ENCODE measurements at regions not wholly inside any gene's neighbourhood (a gene's known extent, or its start where the extent isn't known, plus 50 kb on each side); places are given as distances from the start of the nearest gene placed in this dataset.

DNA sequence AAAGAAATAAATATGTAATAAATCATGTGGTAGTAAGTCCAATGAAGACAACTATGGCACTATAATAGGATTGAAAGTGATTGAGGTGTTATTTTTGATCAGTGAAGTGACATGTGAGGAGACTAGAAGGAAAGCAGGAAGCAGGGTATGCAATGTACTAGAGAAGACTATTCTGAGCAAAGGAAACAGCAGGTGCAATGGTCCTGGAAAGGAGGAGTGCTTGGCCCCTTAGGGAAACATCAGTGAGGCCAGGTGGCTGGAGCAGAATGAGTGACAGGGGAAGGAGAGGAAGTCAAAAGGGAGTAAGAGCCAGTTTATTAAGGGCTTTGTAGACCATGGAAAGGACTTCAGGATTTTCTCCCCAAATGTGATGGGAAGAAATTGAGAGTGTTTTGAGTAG, 207.6 kb upstream of the HCCS start:
- no peak for TF ChIP-seq POLR2A (IDR thresholded peaks at IDR 0.05)
- no peak for TF ChIP-seq CTCF (IDR thresholded peaks at IDR 0.05)
